H9 (cell line): ENCODE measurements at regions not wholly inside any gene's neighbourhood (a gene's known extent, or its start where the extent isn't known, plus 50 kb on each side); places are given as distances from the start of the nearest gene placed in this dataset.

Source experiments
- DNase-seq: peaks from one replicate; pipeline ENCODE4 v3.0.0-alpha.2; 2017
- H2AFZ ChIP-seq: one replicate; pipeline ENCODE4 v1.6.1; 2013; ENCODE audit warnings: mild to moderate bottlenecking, low read length, control low read depth, moderate library complexity
- H2AK5ac ChIP-seq: 2 replicates; pipeline ENCODE4 v1.6.1; 2013; ENCODE audit warnings: low read length, control low read depth, mixed read lengths; ENCODE audit not compliant: insufficient read length
- H2BK120ac ChIP-seq: one replicate; pipeline ENCODE4 v1.6.1; 2013; ENCODE audit warnings: low read depth, mild to moderate bottlenecking, low read length, control low read depth, inconsistent platforms; ENCODE audit not compliant: poor library complexity, severe bottlenecking
- H2BK12ac ChIP-seq: 2 replicates; pipeline ENCODE4 v1.6.1; 2013; ENCODE audit warnings: low read length, control low read depth, mixed read lengths, low read depth; ENCODE audit not compliant: insufficient read length
- H2BK15ac ChIP-seq: 2 replicates; pipeline ENCODE4 v1.6.1; 2013; ENCODE audit warnings: low read depth, low read length, control low read depth
- H2BK20ac ChIP-seq: one replicate; pipeline ENCODE4 v1.6.1; 2013; ENCODE audit warnings: low read depth, mild to moderate bottlenecking, low read length, control low read depth, inconsistent platforms; ENCODE audit not compliant: poor library complexity, severe bottlenecking
- H2BK5ac ChIP-seq: 2 replicates; pipeline ENCODE4 v1.6.1; 2013; ENCODE audit warnings: low read length, control low read depth, mixed read lengths; ENCODE audit not compliant: insufficient read length
- H3K14ac ChIP-seq: 2 replicates; pipeline ENCODE4 v1.6.1; 2013; ENCODE audit warnings: low read length, control low read depth; ENCODE audit not compliant: insufficient read depth
- H3K18ac ChIP-seq: 2 replicates; pipeline ENCODE4 v1.6.1; 2013; ENCODE audit warnings: low read depth, mild to moderate bottlenecking, mixed read lengths, low read length, control low read depth; ENCODE audit not compliant: insufficient read length
- H3K23ac ChIP-seq: 2 replicates; pipeline ENCODE4 v1.6.1; 2013; ENCODE audit warnings: low read length, control low read depth, mixed read lengths, low read depth; ENCODE audit not compliant: insufficient read length
- H3K23me2 ChIP-seq: 2 replicates; pipeline ENCODE4 v1.6.1; 2013; ENCODE audit warnings: low read depth, mild to moderate bottlenecking, mixed read lengths, low read length, control low read depth; ENCODE audit not compliant: insufficient read length, poor library complexity, severe bottlenecking
- H3K27ac ChIP-seq: 2 replicates; pipeline ENCODE4 v1.5.1; 2013; ENCODE audit warnings: low read length, control low read depth, mixed read lengths, low read depth; ENCODE audit not compliant: insufficient read length
- H3K27me3 ChIP-seq: 2 replicates; pipeline ENCODE4 v1.6.1; 2013; ENCODE audit warnings: low read length, control low read depth, inconsistent platforms; ENCODE audit not compliant: insufficient read depth
- H3K4ac ChIP-seq: 2 replicates; pipeline ENCODE4 v1.6.1; 2013; ENCODE audit warnings: low read depth, mild to moderate bottlenecking, control low read depth, inconsistent platforms, low read length, moderate library complexity
- H3K4me1 ChIP-seq: 2 replicates; pipeline ENCODE4 v1.6.1; 2013; ENCODE audit warnings: low read length, control low read depth, inconsistent platforms; ENCODE audit not compliant: insufficient read depth
- H3K4me2 ChIP-seq: 2 replicates; pipeline ENCODE4 v1.6.1; 2013; ENCODE audit warnings: low read length, control low read depth, mixed read lengths; ENCODE audit not compliant: insufficient read length, insufficient read depth
- H3K56ac ChIP-seq: 2 replicates; pipeline ENCODE4 v1.6.1; 2013; ENCODE audit warnings: low read depth, mild to moderate bottlenecking, mixed read lengths, low read length, control low read depth; ENCODE audit not compliant: insufficient read length
- H3K79me1 ChIP-seq: 2 replicates; pipeline ENCODE4 v1.6.1; 2013; ENCODE audit warnings: low read depth, mild to moderate bottlenecking, moderate library complexity, low read length, control low read depth, inconsistent platforms; ENCODE audit not compliant: insufficient read depth, poor library complexity, severe bottlenecking
- H3K79me2 ChIP-seq: 2 replicates; pipeline ENCODE4 v1.6.1; 2013; ENCODE audit warnings: low read length, control low read depth, inconsistent platforms; ENCODE audit not compliant: insufficient read depth
- H3K9ac ChIP-seq: 2 replicates; pipeline ENCODE4 v1.6.1; 2013; ENCODE audit warnings: low read length, control low read depth, mixed read lengths; ENCODE audit not compliant: insufficient read length; ENCODE audit errors: extremely low read depth
- H3K9me3 ChIP-seq: one replicate; pipeline ENCODE4 v1.6.1; 2013; ENCODE audit warnings: low read depth, low read length, inconsistent platforms; ENCODE audit not compliant: control insufficient read depth
- H3T11ph ChIP-seq: one replicate; pipeline ENCODE4 v1.6.1; 2013; ENCODE audit warnings: mild to moderate bottlenecking, low read length, control low read depth, inconsistent platforms
- H4K20me1 ChIP-seq: one replicate; pipeline ENCODE4 v1.6.1; 2013; ENCODE audit not compliant: control insufficient read depth, insufficient read length, insufficient read depth
- H4K5ac ChIP-seq: 2 replicates; pipeline ENCODE4 v1.6.1; 2013; ENCODE audit warnings: low read depth, mild to moderate bottlenecking, mixed read lengths, low read length, control low read depth; ENCODE audit not compliant: insufficient read length
- H4K8ac ChIP-seq: replicated peaks from 2 replicates; pipeline ENCODE4 v1.6.1; 2013; ENCODE audit warnings: low read length, control low read depth, mixed read lengths, low read depth; ENCODE audit not compliant: insufficient read length
- H4K91ac ChIP-seq: 2 replicates; pipeline ENCODE4 v1.6.1; 2013; ENCODE audit warnings: low read depth, mild to moderate bottlenecking, moderate library complexity, mixed read lengths, low read length, control low read depth; ENCODE audit not compliant: insufficient read length
- H3K27ac Mint-ChIP-seq, 3 experiments: 2 replicates in 2 of 3; 3 replicates in 1 of 3; pipeline ENCODE4 v1.8.0; 2020 to 2021; ENCODE audit warnings: mixed read lengths in 3 of 3, mild to moderate bottlenecking in 1 of 3, moderate library complexity in 1 of 3
- H3K27me3 Mint-ChIP-seq: 2 replicates; pipeline ENCODE4 v1.8.0; 2021; ENCODE audit warnings: low read depth, mild to moderate bottlenecking, moderate library complexity, mixed read lengths
- H3K36me3 Mint-ChIP-seq, 3 experiments: 2 replicates in 2 of 3; 3 replicates in 1 of 3; pipeline ENCODE4 v1.8.0; 2020 to 2021; ENCODE audit warnings: low read depth in 3 of 3, mixed read lengths in 3 of 3; ENCODE audit not compliant: insufficient read depth in 1 of 3
- H3K4me1 Mint-ChIP-seq, 2 experiments: 2 replicates each; pipeline ENCODE4 v1.8.0; 2020; ENCODE audit warnings: mixed read lengths in 2 of 2
- H3K4me3 Mint-ChIP-seq, 2 experiments: 2 replicates in 1 of 2; 3 replicates in 1 of 2; pipeline ENCODE4 v1.8.0; 2020 to 2021; ENCODE audit warnings: mild to moderate bottlenecking in 2 of 2, mixed read lengths in 2 of 2, moderate library complexity in 1 of 2
- H3K9me3 Mint-ChIP-seq, 2 experiments: 2 replicates in 1 of 2; 3 replicates in 1 of 2; pipeline ENCODE4 v1.8.0; 2020; ENCODE audit warnings: mild to moderate bottlenecking in 2 of 2, mixed read lengths in 2 of 2, moderate library complexity in 1 of 2
- CTCF ChIP-seq: fragments of 200-600 bp; sonication (generic); conservative IDR thresholded peaks from 3 replicates; pipeline ENCODE4 v1.8.0; 2021; ENCODE audit warnings: antibody characterized with exemption, mild to moderate bottlenecking
- WGBS: extraction: QIAGEN DNeasy Blood & Tissue Kit; methylation state at CpG from one replicate; pipeline ENCODE4 v1.1.7; 2013; ENCODE audit warnings: missing lambda C conversion rate, low lambda C conversion rate, mixed read lengths; ENCODE audit not compliant: insufficient read length; ENCODE audit errors: extremely low coverage; 5-methylcytosine and 5-hydroxymethylcytosine counted together

GRCh38 chr14:106812788-106813476 is 1286.5 kb downstream of the TMEM121 start:
- no peak for DNase-seq
- H3T11ph ChIP-seq: no peak overlapping the region

More at GRCh38 chr14:106812788-106813476, 1286.5 kb downstream of the TMEM121 start:
- Histone ChIP-seq H3K9me3 (peaks cover 77% of the 10 kb centered on the region), H2BK12ac (no peak overlapping the region), H4K20me1 (no peaks in the 10 kb centered on the region), H3K56ac (no peak overlapping the region), H3K79me2 (no peaks in the 10 kb centered on the region), H3K18ac (no peak overlapping the region), H3K4me2 (no peak overlapping the region), H3K4ac (no peak overlapping the region), H4K5ac (no peak overlapping the region), H2BK15ac (no peak overlapping the region), H2AK5ac (no peak overlapping the region), H3K23ac (no peak overlapping the region), H2AFZ (no peak overlapping the region), H2BK120ac (no peak overlapping the region), H3K23me2 (no peaks in the 10 kb centered on the region), H2BK20ac (no peak overlapping the region), H2BK5ac (no peak overlapping the region), H3K4me1 (no peaks in the 10 kb centered on the region), H3K27ac (no peak overlapping the region), H4K91ac (no peak overlapping the region), H3K79me1 (no peaks in the 10 kb centered on the region), H4K8ac (no peak overlapping the region), H3K9ac (no peak overlapping the region), H3K27me3 (no peaks in the 10 kb centered on the region), H3K14ac (no peak overlapping the region)
- no CpG with 5 or more reads among the region's 37 CpGs for WGBS
- Mint-ChIP-seq H3K4me1 (no peaks in the 10 kb centered on the region), H3K27ac (no peak overlapping the region), H3K36me3 (peaks cover 9 to 38% (median 18%) of the 10 kb centered on the region in 3 experiments; a peak in 6 of 7 replicates), H3K9me3 (peaks cover 81 to 92% of the 10 kb centered on the region in 2 experiments), H3K27me3 (no peaks in the 10 kb centered on the region; the same call in 1 of the 2 replicates), H3K4me3 (no peak overlapping the region)
- no peak for TF ChIP-seq CTCF
